Tibial nerve (tissue), 4 donors: ENCODE measurements at regions not wholly inside any gene's neighbourhood (a gene's known extent, or its start where the extent isn't known, plus 50 kb on each side); places are given as distances from the start of the nearest gene placed in this dataset.

ENCODE experiments used
- DNase-seq, 2 donors: peaks; one replicate each; pipeline ENCODE4 v3.0.0-alpha.2; 2019; ENCODE audit warnings: low spot score in 2 of 2
- H3K27ac ChIP-seq, 4 donors: fragments of 200-600 bp; sonication (generic) in 3 of 4; one replicate each; pipeline ENCODE4 v1.5.1; 2017 to 2019; ENCODE audit warnings: mild to moderate bottlenecking in 1 of 4
- H3K27me3 ChIP-seq, 2 donors: fragments of 200-600 bp; sonication (generic) in 1 of 2; one replicate each; pipeline versions ENCODE4 v1.5.1 to v1.6.0; 2017 to 2019
- H3K36me3 ChIP-seq, 3 donors: fragments of 200-600 bp; sonication (generic); one replicate each; pipeline ENCODE4 v1.5.1; 2018 to 2019
- H3K4me1 ChIP-seq, 4 donors: fragments of 200-600 bp; sonication (generic) in 3 of 4; one replicate each; pipeline ENCODE4 v1.5.1; 2017 to 2019
- H3K4me3 ChIP-seq, 4 donors: fragments of 200-600 bp; sonication (generic) in 3 of 4; one replicate each; pipeline ENCODE4 v1.5.1; 2017 to 2019; ENCODE audit warnings: mild to moderate bottlenecking in 1 of 4, moderate library complexity in 1 of 4
- H3K9me3 ChIP-seq, 4 donors: fragments of 200-600 bp; sonication (generic) in 3 of 4; one replicate each; pipeline ENCODE4 v1.5.1; 2017 to 2019
- CTCF ChIP-seq, 5 experiments: fragments of 200-600 bp in 3 of 5; fragments of 450-650 bp in 2 of 5; sonication (generic) in 3 of 5; IDR thresholded peaks; one replicate each; pipeline ENCODE4 v1.5.1; 2016 to 2019; ENCODE audit warnings: antibody characterized with exemption in 5 of 5, mild to moderate bottlenecking in 3 of 5, moderate library complexity in 2 of 5
- EP300 ChIP-seq, 2 donors: sonication (generic); formaldehyde crosslinking; IDR thresholded peaks; one replicate each; pipeline ENCODE4 v1.6.1; 2017; ENCODE audit warnings: antibody characterized with exemption in 2 of 2, mild to moderate bottlenecking in 1 of 2
- POLR2A ChIP-seq, 2 donors: fragments of 450-650 bp; IDR thresholded peaks; one replicate each; pipeline ENCODE4 v1.6.1; 2017; ENCODE audit warnings: antibody characterized with exemption in 2 of 2, mild to moderate bottlenecking in 2 of 2, moderate library complexity in 2 of 2
- WGBS, 2 donors: methylation state at CpG; one replicate each; pipeline ENCODE4 v1.1.5; 2018; 5-methylcytosine and 5-hydroxymethylcytosine counted together

DNA sequence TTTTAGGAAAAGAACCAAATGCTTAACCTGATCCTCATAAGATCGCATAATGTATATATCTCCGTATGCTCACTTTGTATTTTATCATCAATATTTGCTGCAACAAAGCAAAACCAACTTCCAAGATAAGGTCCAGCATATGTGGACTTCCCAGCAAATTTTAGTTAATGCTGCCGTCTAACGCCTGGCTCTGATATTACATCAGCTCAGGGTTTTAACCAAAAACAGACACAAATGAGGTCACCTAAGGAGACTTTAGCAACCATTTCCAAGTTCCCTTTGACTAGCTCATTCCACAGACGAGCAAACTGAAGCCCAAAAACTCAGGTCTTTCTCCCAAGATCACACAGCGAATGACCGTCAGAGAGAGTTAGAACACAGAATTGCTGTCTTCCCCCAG, 59.4 kb upstream of the UCN3 start:
- no peak for TF ChIP-seq EP300 (IDR thresholded peaks at IDR 0.05)
- TF ChIP-seq POLR2A (IDR thresholded peaks at IDR 0.05) = no peak
- TF ChIP-seq CTCF (IDR thresholded peaks at IDR 0.05) = no peak
- 73 to 79% methylated on average over 7 of the region's 7 CpGs for WGBS, 2 donors

DNA sequence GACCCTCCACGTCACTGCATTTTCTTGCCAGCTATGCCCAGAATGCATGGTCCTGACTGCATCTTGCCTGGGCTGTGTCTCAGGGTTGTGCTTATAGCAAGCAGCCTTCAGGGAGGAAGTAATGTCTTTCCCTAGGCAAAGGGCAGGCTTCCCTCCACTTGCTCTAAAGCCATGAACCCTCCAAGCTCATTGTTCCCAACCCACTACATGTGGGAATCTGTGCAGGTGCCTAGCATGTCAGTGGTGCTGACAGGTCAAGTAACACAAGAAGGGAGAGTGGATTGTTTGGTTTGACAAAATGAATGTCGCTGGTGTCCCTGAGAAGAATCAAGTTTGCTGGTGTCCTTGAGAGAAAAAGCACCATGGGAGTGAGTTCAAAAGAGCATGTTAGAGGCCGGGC, 53.9 kb upstream of the UCN3 start:
- Histone ChIP-seq H3K4me1 (no peaks in the 10 kb centered on the region), H3K36me3 (no peaks in the 10 kb centered on the region), H3K9me3 (peaks cover 0 to 9% (median 0%) of the 10 kb centered on the region in 4 donors), H3K27me3 (no peaks in the 10 kb centered on the region), H3K4me3 (no peak overlapping the region), H3K27ac (no peak overlapping the region)
- no peak for DNase-seq
- TF ChIP-seq CTCF (IDR thresholded peaks at IDR 0.05) = no peak
- no peak for TF ChIP-seq EP300 (IDR thresholded peaks at IDR 0.05)
- TF ChIP-seq POLR2A (IDR thresholded peaks at IDR 0.05) = no peak
- 69 to 92% methylated on average over 3 of the region's 3 CpGs for WGBS, 2 donors

More for the DNA sequence above, 59.4 kb upstream of the UCN3 start:
- Histone ChIP-seq H3K27ac (no peak overlapping the region), H3K4me3 (no peak overlapping the region), H3K27me3 (no peaks in the 10 kb centered on the region), H3K4me1 (no peaks in the 10 kb centered on the region), H3K9me3 (peaks cover 0 to 10% (median 3%) of the 10 kb centered on the region in 4 donors), H3K36me3 (no peaks in the 10 kb centered on the region)
- DNase-seq = no peak

GRCh38 chr10:5311617-5312016, 53.1 kb upstream of the UCN3 start:
- Histone ChIP-seq H3K4me3 (no peak overlapping the region), H3K4me1 (no peaks in the 10 kb centered on the region), H3K27ac (no peak overlapping the region), H3K27me3 (no peaks in the 10 kb centered on the region), H3K36me3 (no peaks in the 10 kb centered on the region), H3K9me3 (peaks cover 0 to 9% (median 0%) of the 10 kb centered on the region in 4 donors)
- no peak for DNase-seq
- WGBS, 2 donors = 52 to 78% methylated on average over 1 of the region's 1 CpG
- no peak for TF ChIP-seq POLR2A (IDR thresholded peaks at IDR 0.05)
- TF ChIP-seq EP300 (IDR thresholded peaks at IDR 0.05) = no peak
- TF ChIP-seq CTCF (IDR thresholded peaks at IDR 0.05) = no peak

- DNase-seq = no peak
- no peaks in the 10 kb centered on the region for H3K36me3 ChIP-seq
- WGBS, 2 donors = 88 to 93% methylated on average over 5 of the region's 5 CpGs
- H3K4me1 ChIP-seq = no peaks in the 10 kb centered on the region
- H3K9me3 ChIP-seq = peaks cover 0 to 9% (median 0%) of the 10 kb centered on the region in 4 donors
- H3K4me3 ChIP-seq = no peak overlapping the region
- H3K27me3 ChIP-seq = no peaks in the 10 kb centered on the region
- TF ChIP-seq CTCF (IDR thresholded peaks at IDR 0.05) (no peak), POLR2A (IDR thresholded peaks at IDR 0.05) (no peak), EP300 (IDR thresholded peaks at IDR 0.05) (no peak)
- no peak overlapping the region for H3K27ac ChIP-seq
Measured at GRCh38 chr10:5314840-5315239, 49.9 kb upstream of the UCN3 start.
